NCI-H446 treated with DMSO at 0.1 percent for 48 hours (cell line): ENCODE measurements at regions not wholly inside any gene's neighbourhood (a gene's known extent, or its start where the extent isn't known, plus 50 kb on each side); places are given as distances from the start of the nearest gene placed in this dataset.
A peak's percentile ranks its signal among the peaks of the same experiment; 100 is the strongest.
"Not testable (repeated sequence)": the region's sequence is repeated elsewhere in the genome, so short reads cannot be mapped to it uniquely, and the experiment has no call there.

ENCODE experiments used
- DNase-seq: peaks from one replicate; lab custom pipeline; 2025; lab: John Stamatoyannopoulos, UW

DNA sequence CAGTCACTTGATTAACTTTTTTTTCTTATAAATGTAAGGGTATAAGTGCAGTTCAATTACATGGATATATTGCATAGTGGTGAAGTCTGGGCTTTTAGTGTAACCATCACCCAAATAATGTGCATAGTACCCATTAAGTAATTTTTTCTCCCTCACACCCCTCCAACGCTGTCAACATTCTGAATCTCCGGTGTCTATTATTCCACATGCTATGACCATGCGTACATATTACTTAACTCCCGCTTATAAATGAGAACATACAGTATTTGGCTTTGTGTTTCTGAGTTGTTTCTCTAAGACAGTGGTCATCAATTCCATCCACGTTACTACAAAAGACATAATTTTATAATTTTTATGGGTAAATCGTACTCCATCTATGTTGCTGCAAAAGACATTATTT lies 1191.1 kb downstream of the NCAM2 start:
- DNase-seq: no peak

DNA sequence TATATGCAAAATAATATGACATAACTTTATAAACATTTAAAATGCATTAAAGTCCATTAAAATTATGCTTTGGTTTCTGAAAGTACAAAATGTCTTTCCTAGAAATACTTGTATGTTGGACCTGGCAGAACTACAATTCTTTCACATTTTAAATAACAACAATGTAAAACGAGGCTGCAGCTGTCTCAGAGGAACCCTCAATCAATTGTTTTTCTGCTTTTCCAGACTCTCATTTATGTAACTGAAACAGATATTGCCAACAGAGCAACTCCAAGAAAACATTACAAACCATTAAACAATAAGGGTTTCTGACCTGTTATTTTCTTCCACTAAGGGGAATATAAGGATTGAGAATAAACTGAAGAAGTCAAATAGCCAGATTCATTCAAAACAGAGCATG lies 1193.4 kb downstream of the NCAM2 start:
- DNase-seq: no peak

GRCh38 chr21:22192766-22193165 lies 1194.6 kb downstream of the NCAM2 start:
- DNase-seq: no peak

DNA sequence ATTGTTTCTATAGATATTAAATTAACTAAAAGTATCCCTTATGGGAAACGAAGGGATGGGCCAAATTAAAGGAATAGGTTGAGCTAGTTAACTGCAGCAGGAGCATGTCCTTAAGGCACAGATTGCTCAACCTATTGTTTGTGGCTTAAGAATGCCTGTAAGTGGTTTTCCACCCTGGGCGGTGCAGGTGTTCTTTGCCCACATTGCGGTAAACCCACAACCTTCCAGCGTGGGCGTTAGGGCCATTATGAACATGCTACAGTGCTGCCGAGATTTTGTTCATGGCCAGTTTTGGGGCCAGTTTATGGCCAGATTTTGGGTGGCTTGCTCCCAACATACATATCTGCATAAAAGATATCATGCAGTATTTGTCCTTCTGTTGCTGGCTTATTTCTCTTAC lies 1196.8 kb downstream of the NCAM2 start:
- DNase-seq: not testable (repeated sequence)

DNA sequence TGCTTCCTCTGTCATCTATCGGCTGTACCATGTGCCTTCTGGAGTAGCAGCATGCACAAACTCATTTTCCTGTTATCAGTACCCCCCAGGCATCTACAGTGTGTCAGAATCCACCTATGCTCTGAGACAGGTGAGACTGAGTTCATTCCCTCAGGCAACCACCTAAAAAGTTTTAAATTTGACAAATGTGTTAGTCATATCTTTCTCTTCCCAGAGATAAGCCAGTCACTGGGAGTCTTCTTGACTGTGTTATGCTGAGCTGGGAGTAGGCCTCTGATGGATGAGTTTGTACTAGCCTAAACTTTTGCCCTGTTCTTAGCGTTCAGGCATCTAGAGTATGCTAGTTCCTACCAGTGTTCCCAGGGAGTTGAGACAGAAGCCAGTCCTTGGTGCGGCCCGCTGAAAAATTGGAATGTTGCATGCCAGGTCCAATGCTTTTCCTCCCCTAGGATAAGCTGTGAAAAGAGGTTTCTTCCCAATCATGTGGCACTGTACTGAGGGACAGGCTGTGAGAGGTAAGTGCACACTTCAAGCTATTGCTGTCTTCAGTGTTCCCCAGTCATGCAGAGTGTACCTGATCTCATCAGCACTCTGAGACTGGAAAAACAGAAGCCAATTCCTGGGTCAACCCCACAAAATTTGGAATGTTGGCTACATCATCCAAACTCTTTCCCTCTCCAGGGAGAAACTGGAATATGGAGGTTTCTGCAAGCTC lies 1202.3 kb downstream of the NCAM2 start:
- no peak for DNase-seq

DNA sequence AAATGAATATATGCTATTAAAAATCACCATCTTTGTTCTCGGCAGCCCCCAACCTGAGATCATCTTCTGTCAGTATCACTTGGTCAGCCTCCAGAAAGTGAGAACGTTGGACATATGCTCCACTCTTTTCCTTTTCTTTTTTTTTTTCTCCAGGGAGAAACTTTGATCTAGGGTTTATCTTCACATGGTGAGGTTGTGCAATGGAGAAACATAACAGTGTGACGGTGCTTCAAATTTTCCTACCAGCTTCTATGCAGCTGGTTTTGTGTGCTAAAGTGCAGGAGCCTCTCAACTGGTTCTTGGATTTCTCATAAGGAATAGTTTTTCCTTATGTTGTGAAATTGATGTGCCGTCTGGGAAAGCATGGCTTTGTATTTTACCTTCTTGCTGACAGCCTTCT lies 1202.9 kb downstream of the NCAM2 start:
- DNase-seq: no peak

- no peak for DNase-seq
Measured at GRCh38 chr21:22201669-22202068, 1203.5 kb downstream of the NCAM2 start.

DNA sequence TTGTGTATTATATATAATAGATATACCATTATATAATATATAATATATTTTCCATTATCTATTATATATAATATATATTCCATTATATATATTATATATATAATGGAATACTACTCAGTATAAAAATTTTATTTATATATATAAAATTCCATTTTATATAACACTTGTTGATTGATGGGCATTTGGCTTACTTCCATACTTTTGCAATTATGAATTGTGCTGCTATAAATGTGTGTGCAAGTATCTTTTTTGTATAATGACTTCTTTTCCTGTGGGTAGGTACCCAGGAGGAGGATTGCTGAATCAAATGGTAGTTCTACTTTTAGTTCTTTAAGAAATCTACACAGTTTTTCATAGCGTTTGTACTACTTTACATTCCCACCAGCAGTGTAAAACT lies 1211.1 kb downstream of the NCAM2 start:
- DNase-seq: no peak

DNA sequence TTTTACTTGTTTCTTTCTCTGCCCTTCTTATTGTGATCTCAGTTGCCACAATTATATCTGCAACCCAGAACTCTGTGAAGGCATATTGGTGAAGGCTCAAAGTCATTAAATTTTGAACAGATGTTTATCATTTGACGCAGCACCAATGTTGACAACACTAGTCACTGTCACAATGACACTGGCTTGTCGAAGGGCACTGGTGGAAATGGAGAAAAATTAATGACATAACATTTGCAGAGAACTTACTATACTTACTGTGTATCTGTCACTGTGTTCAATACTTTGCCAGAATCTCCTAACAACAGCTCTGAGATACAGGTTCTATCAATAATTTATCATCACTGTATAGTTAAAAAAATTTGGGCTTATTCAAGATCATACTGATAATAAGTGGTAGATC lies 1213.7 kb downstream of the NCAM2 start:
- DNase-seq: no peak

GRCh38 chr21:22223385-22223784 lies 1225.2 kb downstream of the NCAM2 start:
- DNase-seq: no peak

- no peak for DNase-seq
Measured at GRCh38 chr21:22224261-22224660, 1226.1 kb downstream of the NCAM2 start.

DNA sequence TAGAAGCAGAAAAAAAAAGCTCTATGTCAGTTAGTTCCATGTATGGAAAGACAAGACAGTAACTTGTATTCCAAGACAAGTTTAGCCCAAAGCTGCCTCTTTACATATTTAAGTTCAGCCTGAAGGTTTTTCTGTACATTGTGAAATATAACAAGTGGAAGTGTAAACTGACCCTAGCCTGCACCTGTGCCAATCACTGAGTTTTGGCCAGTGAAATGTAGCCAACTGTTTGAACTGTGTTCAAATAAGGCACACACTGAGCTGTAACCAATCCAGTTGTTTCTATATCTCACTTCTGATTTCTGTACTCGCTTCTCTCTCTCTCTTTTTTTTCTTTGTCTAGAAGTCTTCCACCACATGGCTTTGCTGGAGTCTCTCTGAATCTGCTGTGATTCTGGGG lies 1227.1 kb downstream of the NCAM2 start:
- DNase-seq: no peak

- no peak for DNase-seq
Measured at GRCh38 chr21:22231013-22231412, 1232.8 kb downstream of the NCAM2 start.

- no peak for DNase-seq
Measured at GRCh38 chr21:22235866-22236590, 1237.8 kb downstream of the NCAM2 start.

- peak; percentile 33 for DNase-seq
Measured at GRCh38 chr21:22244516-22244915, 1246.3 kb downstream of the NCAM2 start.

- DNase-seq: no peak
Measured at GRCh38 chr21:22250355-22250754, 1252.1 kb downstream of the NCAM2 start.

- DNase-seq: peak; percentile 9
Measured at GRCh38 chr21:22253761-22254160, 1255.6 kb downstream of the NCAM2 start.

GRCh38 chr21:22258821-22259220 lies 1260.6 kb downstream of the NCAM2 start:
- no peak for DNase-seq

GRCh38 chr21:22260274-22260673 lies 1262.1 kb downstream of the NCAM2 start:
- no peak for DNase-seq

DNA sequence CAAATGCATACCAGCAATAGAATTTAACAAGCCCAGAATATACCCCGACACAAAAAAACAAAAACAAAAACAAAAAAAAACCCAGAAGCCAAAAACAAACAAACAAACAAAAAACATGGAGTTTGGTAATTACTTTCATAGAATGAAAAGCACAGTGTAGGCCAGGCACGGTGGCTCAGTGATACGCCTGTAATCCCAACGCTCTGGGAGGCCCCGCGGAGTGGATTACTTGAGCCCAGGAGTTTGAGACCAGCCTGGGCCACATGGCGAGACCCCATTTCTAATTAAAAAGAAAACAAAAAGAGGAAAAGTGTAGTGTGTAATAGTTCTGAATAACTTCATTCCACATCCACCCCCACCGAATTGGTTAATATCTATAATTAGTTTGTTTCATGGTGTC lies 1265.7 kb downstream of the NCAM2 start:
- DNase-seq: no peak

DNA sequence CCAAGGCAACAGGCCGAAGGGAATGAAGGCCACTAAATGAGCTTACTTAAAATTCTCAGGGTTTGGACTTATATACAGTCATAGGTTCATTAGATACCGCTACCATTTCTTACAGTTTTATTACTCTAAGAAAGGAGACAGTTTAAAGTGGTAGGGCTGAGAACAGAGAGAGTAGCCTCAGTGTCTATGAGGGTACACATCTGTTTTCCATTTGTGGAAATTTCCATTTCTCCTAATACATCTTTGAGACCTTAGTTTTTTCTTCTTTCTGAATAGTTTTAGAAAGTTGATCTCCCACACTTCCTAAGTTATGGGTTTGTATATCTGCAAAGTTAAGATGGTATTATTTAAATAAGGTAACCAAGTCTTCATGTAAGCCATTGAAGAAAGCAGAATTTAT lies 1279.1 kb downstream of the NCAM2 start:
- DNase-seq: no peak

GRCh38 chr21:22278366-22278765 lies 1280.2 kb downstream of the NCAM2 start:
- no peak for DNase-seq

- DNase-seq: no peak
Measured at GRCh38 chr21:22280851-22281250, 1282.6 kb downstream of the NCAM2 start.
